ENCODE measurements at regions not wholly inside any gene's neighbourhood (a gene's known extent, or its start where the extent isn't known, plus 50 kb on each side); places are given as distances from the start of the nearest gene placed in this dataset.
"Not testable (repeated sequence)": the region's sequence is repeated elsewhere in the genome, so short reads cannot be mapped to it uniquely, and the experiment has no call there.

GRCh38 chr1:38493306-38493705, 366.3 kb downstream of the RRAGC start:
- TF ChIP-seq, protein P1, sequence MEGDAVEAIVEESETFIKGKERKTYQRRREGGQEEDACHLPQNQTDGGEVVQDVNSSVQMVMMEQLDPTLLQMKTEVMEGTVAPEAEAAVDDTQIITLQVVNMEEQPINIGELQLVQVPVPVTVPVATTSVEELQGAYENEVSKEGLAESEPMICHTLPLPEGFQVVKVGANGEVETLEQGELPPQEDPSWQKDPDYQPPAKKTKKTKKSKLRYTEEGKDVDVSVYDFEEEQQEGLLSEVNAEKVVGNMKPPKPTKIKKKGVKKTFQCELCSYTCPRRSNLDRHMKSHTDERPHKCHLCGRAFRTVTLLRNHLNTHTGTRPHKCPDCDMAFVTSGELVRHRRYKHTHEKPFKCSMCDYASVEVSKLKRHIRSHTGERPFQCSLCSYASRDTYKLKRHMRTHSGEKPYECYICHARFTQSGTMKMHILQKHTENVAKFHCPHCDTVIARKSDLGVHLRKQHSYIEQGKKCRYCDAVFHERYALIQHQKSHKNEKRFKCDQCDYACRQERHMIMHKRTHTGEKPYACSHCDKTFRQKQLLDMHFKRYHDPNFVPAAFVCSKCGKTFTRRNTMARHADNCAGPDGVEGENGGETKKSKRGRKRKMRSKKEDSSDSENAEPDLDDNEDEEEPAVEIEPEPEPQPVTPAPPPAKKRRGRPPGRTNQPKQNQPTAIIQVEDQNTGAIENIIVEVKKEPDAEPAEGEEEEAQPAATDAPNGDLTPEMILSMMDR (IDR thresholded peaks at IDR 0.05 in 8 of 11, conservative IDR thresholded peaks at IDR 0.05 in 3 of 11) = not testable (repeated sequence)
- TF ChIP-seq POLR2A (IDR thresholded peaks at IDR 0.05) = not testable (repeated sequence)

Data from spleen (tissue), 7 donors.